Retina (tissue), 1 donor: ENCODE measurements at regions not wholly inside any gene's neighbourhood (a gene's known extent, or its start where the extent isn't known, plus 50 kb on each side); places are given as distances from the start of the nearest gene placed in this dataset.
"Not testable (repeated sequence)": the region's sequence is repeated elsewhere in the genome, so short reads cannot be mapped to it uniquely, and the experiment has no call there.

ENCODE experiments used
- DNase-seq: peaks from one replicate; pipeline ENCODE4 v3.0.0-alpha.2; 2016

DNA sequence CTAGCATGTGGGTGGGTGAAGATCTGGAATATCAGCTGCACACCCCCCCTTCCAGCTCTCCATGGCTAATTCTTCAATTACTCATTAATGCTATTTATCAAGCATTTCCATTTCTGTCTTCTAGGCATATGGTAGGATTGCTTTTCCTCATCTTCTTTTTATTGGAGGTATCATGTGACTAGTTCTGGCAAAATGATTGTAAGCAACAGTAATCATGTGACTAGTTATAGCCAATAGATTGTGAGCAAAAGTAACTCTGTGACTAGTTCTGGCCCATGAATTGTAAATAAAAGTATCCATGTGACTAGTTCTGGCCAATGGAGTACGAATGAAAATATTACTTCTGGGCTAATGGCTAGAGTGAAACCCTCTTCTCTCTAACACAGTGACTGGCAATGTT, 107.0 kb upstream of the TMEM132E start:
- no peak for DNase-seq

DNA sequence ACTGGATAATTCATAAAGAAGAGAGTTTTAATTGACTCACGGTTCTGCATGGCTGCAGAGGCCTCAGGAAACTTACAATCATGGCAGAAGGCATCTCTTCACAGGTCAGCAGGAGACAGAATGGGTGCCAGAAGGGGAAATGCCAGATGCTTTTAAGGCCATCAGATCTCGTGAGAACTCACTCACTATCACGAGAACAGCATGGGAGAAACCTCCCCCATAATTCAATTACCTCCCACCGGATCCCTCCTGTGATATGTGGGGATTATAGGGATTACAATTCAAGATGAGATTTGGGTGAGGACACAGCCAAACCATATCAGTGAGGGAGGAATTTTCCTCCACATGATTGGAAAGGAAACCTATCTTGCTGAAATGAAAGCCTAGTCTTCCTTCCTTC, 108.1 kb upstream of the TMEM132E start:
- DNase-seq = not testable (repeated sequence)

DNA sequence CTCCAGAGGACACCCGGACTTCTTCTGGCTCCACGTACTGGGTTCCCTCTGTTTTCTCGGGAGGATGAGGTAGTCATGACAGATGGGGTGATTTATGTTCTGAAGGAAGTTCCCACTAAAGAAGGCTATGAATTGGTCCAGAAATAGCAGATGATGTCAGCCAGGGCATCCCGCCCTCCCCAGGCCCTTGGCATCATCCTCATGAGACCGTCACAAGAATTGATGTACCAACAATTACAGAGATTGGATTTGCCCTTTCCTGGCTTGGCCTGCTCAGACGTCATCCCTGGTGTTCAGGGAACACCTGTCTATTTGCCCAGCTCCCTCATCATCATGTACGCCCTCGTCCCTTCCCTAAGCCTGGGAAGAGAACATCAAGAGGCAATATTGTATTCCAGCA, 102.8 kb upstream of the CCL1 start:
- DNase-seq = no peak

DNA sequence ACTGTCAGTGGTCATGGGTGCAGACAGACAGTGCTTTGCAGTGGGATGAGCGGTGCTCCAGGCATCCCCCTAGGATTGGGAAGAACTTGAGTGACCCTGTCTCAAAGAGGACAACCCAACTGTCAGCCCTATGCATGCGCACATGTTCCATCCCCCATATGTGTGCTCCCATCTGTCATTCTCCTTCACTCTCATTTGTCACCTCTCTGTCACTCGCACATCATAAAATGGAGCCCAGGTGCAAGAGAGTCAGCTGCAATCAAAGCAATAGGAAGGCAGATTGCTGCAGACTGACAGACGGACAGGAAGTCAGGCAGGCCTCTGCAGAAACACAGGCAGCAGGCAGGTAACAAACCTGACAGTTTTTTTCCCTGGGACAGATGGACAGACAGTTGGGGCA, 101.8 kb upstream of the CCL1 start:
- DNase-seq = no peak

DNA sequence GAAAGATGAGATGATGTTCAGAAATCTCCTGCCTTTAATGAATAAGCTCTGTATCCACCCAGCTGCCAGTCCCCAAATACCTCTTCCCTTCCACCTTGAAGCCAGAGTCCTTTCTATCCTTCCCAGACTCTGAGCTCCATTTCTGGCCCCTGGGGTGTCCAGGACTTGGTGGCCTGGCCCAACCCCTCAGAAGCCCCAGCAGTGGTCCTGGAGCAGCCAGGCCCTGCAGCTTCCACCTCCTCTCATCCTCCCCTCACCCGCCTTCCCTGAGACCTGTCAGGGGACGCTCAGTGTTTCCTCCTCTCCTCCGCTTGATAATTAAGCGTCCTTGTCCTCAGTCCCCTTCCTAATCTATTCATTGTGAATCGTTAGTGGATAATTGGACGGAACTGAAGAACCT, 95.2 kb upstream of the CCL1 start:
- no peak for DNase-seq

DNA sequence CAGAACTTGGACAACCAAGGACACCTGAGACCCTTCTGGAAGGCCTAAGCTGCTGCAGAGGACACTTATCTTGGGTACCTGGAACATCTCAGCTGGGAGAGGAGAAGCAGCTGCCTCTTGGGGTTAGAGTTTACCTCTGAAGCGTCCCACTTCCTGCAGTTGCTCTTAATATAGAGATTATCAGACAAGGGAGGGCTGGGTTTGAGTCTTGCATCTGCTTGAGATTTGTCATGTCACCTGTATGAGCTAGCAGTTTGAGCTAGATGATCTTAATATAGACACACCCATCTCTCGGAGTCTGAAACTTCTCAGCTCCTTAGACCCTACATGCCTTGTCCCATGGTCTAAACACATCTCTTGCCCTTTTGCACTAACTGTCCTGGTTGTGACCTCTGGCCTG, 93.1 kb upstream of the CCL1 start:
- no peak for DNase-seq

DNA sequence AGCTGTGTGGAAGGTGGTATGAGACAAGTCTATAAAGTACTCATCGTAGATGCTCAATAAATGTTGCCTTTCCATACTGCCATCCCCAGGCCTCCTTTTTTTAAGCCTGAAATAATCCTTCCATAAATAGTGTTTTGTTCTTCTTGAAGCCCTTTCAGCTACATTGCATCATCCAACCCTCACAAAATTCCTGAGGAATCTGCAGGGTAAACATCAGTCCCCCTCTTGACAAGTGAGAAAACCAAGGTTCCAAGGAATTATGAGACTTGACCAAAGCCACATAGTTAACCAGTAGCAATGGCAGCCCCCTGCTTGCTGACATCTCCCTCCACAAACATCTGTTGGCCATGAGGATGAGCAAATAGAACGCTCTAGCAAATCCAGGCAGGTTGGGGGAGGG, 89.7 kb upstream of the CCL1 start:
- DNase-seq = no peak

DNA sequence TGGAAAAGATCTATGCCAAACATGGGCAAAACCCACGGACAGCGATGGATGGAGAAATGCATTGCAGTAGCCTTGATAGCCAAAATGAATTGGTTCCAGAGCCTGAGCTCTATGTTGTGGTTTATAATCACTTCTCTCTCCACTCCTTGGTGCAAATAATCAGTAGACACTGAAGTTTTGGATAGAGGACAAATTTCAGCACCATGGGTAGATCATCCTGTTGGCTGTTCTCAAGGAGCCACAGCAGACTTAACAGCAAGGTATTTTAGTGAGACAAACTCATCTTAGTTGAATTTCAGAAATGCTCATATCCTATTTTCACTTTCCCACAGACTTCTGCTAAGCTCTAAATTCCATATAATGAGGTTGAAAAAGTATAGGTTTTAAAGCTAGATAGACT, 88.3 kb upstream of the CCL1 start:
- DNase-seq = no peak

DNA sequence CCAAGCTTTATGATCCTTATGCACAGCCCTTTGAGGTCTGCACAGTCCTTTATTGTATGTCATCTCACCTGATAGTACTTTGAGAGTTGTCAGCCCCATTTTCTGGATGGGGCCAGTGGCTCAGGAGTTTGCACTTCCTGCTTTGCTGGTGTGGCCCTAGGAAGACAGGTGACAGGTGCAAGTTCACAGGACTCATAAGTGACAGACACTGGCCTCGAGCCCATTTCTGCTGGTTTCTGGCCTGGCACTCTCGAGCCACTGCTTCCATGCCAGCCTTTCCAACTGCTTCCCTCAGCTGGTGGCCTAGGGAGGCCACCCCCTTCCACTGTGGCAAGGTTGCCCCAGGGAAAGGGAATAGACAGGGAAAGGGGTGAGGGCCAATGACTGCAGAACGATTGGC, 84.4 kb upstream of the CCL1 start:
- no peak for DNase-seq

DNA sequence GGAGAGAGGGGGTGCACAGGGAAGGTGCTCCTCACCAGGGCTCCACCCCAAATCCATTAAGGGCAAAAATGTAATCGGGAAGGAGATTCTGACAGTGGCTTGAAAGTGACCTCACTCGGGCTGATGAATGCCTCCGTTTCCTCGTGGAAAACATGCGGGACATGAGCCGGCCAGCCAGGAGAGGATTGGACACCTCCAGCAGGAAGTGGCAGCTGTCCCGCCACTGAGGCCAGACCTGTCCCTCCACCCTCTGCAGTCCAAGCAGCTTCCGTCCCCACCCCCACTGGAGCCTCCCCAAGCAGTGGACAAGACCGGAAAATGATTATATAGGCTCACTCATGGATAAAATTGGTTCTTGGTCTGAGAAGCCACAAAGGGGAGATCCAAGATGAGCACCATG, 82.1 kb upstream of the CCL1 start:
- no peak for DNase-seq

DNA sequence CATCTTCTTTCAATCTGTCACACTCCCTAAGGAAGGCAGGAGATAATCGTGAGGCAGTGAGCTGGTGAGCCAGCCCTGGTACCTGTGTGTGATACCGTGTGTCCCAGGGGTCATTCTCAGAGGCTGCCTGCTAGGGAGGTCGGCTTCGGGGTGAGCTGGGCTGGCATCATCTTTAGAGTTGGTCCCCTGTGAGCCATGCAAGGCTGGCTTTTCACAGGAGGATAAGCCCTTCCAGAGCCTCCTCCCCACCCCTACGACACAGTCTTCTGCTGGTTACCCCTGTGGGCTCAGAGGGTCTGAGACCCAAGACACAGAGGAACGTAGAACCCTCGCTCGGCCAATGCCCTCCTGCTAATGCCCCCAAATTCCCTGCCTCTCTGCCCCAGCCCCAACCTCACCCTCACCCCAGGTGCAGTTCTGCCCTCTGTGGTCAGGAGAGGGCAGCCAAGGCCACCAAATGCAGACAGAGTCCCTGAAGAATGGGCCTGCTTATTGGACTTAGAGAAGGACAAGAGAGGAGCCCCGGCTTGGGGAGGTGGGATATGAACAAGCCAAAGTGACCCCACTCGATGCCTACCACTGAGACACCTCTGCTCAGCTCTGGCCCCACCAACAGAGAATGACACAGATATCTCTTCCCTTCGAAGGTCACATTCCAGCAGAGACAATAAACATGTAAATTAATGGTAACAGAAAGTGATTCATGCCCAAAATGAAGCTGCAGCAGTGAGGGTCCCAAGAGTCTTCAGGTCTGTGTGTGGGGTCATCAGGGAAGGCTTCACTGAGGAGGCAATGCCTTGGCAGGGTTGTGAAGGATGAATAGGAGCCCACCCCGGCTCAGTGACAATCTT, 80.8 kb upstream of the CCL1 start:
- DNase-seq = peak; percentile 60

DNA sequence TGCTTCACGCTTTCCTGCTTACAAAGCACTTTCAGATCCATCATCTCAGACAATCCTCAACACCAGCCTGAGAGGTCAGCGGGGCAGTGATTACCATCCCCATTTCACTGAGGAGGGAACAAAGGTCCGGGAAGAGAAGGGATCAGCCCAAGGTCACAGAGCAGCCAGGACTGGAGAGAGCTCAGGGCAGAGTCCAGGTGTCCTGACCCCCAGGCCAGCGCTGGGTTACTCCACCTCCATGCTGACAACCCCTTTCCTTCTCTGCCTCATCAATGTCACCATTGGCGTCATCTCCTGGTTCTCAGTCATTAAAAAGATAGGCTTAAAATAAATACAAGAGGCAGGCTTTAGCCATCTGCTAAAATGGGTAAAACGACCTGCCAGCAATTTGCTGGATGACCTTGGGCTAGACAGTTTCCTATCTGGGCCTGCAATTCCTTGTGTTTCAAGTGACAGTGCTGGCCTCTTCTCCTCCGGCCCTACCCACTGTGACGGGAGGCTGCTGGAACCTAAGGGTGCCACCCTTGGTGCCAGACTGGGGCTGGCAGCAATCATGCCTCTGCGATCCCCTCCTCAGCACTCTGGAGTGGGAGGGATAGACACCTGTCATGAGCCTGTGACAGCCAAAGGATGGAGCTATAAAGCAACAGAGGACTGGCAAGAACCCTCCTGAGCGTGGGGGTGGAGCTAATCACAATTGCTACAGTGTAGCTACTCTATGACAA, 79.5 kb upstream of the CCL1 start:
- DNase-seq = no peak

DNA sequence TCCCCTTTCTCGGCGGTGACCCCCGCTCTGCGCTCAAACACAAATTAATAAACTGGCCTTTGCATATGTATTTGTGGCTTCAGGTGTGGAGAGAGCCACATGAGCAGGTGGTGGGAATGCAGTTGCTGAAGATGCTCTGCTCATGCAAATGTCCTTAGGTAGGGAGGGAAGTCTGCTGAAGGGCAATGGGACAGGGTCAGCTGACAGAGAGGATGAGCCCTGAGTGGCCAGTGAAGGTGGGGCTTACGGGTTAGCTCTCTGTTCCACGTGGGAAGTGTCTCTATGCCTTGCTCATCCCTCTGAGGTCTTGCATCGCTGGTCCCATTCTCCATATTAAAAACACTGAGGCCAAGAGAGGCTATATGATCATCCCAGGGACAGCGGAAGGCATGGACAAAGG, 74.2 kb upstream of the CCL1 start:
- DNase-seq = no peak

DNA sequence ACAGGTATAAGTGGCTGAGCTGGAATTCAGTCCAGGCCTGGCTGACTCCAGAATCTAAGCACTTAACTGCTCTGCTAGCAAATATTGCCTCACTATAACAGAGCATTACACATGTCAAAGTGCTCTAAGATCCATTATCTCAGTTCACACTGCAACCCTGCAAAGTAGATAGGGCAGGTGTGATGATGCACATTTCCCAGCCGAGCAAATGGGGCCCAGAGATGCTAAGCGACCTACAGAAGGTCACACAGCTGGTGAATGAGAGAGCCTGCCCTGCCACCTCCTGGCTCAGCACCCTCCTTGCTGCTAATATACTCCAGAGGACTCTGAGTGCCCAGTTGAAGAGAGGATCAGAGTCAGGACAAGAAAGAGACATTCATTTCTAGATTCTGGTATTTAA, 73.6 kb upstream of the CCL1 start:
- no peak for DNase-seq

DNA sequence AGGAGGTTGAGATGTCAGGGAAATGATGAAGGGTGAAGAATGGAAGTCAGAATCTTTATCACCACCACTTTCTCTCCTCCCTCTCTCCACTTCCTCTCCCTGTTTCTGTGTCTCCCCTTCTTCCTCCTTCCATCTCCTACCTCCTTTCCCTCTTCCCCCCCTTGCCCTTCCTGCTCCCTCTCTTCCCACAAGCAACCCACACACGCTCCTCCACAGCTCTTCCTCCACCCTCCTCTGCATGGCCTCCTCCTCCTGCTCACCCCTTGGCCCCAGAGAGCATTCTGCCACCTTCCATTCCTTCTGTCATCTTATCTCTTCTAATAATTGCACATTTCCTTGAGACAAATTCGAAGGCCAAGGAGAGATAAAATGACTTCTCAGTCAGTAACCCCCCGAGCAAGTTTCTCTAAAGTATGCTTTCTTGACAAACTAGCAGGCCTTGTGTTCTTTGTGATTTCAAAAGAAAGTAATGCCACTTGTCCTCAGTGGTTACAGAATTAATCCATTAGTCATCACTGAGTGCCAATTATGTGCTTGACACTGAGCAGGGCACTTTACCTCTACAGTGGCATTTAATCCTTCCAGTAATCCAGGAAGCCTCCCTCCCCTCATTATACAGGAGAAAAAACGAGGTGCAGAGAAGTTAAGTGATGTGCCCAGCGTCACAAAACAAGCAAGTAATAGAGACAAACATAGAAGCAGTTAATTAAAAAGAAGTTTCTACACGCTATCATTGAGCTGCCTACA, 72.3 kb upstream of the CCL1 start:
- DNase-seq = no peak

DNA sequence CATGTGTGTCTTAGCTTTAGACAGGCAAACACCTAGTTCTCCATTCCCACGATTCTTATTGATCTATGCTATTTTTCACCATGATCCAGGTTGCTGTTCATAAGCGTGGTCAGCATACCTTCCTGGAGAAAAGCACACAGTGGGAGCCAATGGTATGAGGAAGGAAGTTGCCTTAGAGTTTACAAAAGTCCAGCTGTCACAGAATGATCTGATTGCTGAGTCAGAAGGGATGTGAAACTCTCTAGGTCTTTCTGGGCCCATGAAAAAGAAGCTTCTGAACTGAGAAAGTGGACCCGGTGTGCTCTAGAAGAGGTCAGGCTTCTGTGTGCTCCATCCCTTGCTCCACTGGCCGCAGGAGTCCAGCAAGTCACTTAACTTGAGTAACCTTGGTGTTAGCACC, 71.0 kb upstream of the CCL1 start:
- DNase-seq = no peak

DNA sequence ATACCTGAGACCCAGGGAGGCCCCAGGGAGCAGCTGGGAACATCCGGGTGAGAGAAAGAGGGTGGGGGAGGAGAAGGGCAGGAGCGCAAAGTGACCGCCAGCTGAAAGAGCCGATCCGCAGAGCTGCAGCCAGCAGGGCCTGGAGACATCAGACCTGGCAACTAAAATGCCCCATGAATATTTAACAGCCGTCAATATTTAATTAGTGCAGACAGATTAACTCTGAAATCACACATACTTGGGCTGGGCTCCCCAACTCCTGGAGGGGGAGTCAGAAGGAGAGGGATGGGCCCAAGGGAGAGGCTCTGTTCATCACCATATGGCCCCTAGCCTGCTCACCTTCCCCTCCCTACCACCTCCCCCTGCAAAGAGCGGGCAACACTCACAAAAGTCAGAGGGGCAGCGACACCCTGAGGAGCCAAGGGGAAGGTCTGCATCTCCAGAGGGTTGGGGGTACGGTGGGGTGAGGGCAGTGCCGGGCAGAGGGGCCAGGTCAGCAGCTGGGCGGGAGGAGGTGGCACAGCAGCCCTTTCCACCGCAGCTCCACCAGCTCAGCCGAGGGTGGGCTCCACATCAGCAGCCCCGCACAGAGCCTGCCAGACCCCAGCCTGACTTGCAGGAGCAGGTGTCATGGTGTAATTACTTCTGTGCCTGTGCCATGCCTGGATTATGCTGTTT, 61.9 kb upstream of the CCL1 start:
- peak; percentile 35 for DNase-seq

DNA sequence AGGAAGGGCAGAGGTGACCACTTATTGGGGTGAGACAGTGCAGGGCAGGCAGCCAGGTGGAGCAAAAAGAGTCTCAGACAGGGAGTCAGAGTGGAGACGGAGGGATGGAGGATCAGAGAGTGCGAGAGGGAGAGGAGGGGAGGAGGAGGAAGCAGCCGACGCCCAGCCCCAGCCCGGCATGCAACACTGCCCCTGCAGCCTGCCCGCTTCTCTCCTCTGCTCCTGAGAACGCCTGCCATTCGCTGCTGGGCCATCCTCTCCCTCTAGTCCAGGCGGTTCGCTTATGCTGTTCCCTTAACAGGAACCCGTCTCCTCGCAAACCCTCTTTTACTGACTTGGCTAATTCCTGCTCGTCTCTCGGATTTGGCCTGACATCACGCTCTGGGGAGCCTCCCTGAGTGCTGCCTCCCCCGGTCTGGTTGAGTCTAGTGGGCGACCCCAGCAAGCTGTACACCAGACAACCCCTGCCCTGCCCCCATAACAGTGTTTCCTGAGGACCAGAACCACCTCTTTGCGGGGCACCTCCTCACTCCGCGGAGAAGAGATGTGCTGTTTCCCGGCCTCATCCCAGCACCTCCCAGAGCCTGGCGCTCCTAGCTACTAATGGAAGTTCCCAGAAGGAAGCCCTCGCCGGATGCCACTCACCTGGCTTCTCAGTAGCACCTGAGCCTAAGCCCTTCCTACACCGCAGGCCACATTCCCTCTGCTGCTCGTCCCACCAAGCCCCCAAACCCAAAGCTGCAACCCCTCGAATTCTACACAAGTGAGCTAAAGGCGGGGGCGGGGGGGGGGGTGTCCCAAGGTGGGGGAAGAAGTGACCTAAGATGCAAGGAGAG, 61.2 kb upstream of the CCL1 start:
- DNase-seq = no peak

DNA sequence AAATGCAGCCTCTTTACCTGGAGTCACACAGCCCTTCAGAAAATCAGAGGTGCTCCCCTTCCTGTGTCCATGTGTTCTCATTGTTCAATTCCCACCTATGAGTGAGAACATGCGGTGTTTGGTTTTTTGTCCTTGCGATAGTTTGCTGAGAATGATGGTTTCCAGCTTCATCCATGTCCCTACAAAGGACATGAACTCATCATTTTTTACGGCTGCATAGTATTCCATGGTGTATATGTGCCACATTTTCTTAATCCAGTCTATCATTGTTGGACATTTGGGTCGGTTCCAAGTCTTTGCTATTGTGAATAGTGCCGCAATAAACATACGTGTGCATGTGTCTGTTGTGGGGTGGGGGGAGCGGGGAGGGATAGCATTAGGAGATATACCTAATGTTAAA, 60.3 kb upstream of the CCL1 start:
- DNase-seq = not testable (repeated sequence)

DNA sequence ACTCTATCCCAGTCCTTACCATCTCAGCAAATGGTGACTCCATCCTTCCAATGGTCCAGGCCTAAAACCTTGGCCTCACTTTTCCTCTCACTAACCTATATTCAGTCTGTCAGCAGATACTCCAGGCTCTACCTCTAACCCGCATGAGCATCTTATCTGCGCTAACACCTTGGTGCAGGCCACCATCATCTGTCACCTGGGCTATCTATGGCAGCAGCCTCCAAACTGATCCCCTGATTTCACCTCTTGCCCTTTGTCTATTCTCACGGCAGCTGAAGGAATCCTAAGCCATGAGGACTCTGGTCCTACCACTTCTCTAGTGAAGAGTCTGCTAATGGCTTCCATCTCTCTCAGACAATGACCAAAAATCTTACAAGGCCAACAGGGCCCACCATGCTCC, 57.9 kb upstream of the CCL1 start:
- DNase-seq = no peak

DNA sequence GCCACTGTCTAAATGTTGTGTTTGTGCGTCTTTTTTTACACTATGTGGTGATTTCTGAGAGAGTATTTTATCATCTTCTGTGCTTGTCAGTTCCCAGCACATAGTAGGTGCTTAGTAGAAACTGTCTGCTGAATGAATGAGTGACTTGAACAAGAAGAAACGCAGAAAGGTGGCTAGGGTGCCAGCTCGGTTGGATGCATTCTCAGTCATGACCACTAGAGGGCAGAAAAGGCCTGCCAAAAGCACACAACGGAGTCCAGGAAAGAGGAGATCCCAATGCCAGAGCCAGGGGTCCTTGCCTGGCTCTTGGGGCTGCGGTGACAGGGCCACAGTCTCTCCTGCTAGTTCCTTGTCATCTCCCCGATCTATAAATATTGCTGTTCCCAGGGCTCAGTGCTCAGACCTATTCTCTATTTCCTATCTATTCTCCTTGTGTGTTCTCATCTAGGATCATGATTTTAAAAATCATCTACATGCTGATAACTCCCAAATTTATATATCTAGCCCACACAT, 57.3 kb upstream of the CCL1 start:
- DNase-seq = peak; percentile 92

DNA sequence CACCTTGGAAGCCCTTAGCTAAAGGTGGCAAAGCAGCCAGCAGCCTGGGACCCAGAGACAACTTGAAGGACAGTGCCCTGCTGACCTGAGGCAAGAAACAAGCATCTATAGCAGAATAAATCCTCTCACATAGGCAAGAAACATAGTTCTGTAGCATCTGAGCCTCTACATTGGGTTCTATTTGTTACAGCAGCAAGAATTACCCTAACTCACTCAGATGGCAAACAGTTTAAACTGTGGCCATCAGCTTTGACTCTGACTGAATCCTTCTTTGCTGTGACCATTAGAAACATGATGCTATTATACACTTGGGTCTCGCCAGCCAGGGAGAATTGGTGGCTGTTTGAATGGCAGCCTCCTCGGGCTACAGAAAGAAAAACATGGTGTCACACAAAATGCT, 53.1 kb upstream of the CCL1 start:
- DNase-seq = no peak
